GM19395 (cell line): ENCODE measurements at regions not wholly inside any gene's neighbourhood (a gene's known extent, or its start where the extent isn't known, plus 50 kb on each side); places are given as distances from the start of the nearest gene placed in this dataset.

Experiments used
- ATAC-seq: cut with Tn5 transposase; IDR thresholded peaks from one replicate; pipeline ENCODE4 v1.9.1; 2021; ENCODE audit warnings: mild to moderate bottlenecking, moderate library complexity; ENCODE audit not compliant: unreplicated experiment

GRCh38 chr10:78865931-78866717 lies 202.6 kb upstream of the ZMIZ1 start:
- ATAC-seq: no peak

- ATAC-seq: no peak
Measured at GRCh38 chr10:78866731-78867554, 201.8 kb upstream of the ZMIZ1 start.

GRCh38 chr10:78867555-78867939 lies 201.2 kb upstream of the ZMIZ1 start:
- ATAC-seq: no peak

DNA sequence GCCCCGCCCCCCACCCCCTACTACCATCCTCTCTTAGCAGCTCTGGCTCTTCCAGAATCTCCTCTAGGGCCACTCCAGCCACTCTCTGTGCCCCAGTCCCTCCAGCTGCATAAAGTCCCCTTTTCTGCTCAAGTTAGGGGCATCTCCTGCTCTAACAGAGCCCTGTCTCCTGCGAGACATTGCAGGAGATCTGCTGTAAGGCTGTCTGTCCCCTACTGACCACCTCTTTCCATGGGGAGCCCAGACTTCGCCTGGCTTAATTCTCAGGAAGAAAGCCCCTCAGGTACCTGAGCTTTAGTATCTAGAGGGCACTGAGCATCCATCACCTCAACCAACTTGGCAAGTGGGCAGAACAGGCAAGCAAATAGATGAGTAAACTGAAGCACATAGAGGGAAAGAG lies 200.7 kb upstream of the ZMIZ1 start:
- ATAC-seq: no peak

GRCh38 chr10:78868456-78868855 lies 200.3 kb upstream of the ZMIZ1 start:
- no peak for ATAC-seq

GRCh38 chr10:78868861-78869260 lies 199.9 kb upstream of the ZMIZ1 start:
- no peak for ATAC-seq

GRCh38 chr10:78869508-78870454 lies 199.0 kb upstream of the ZMIZ1 start:
- no peak for ATAC-seq

DNA sequence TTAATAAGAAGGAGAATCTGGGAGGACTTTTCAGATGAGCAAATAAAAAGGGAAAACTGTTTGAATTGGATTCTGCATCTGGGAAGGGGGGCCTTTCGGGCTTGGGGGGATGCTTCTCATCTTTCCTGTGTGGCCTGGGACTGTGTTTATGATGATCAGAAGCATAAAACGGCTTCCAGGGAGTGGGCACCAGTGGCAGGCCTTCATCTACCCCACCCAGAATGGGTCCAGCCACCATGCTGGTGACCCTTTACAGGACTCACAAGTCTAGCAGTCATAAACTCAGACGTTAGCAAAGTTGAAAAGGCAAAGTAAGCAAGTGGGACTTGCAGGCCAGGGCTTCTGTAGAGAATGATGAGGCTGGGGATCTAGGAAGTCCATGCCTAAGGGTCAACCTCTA lies 198.3 kb upstream of the ZMIZ1 start:
- no peak for ATAC-seq

GRCh38 chr10:78871796-78872195 lies 197.0 kb upstream of the ZMIZ1 start:
- no peak for ATAC-seq

DNA sequence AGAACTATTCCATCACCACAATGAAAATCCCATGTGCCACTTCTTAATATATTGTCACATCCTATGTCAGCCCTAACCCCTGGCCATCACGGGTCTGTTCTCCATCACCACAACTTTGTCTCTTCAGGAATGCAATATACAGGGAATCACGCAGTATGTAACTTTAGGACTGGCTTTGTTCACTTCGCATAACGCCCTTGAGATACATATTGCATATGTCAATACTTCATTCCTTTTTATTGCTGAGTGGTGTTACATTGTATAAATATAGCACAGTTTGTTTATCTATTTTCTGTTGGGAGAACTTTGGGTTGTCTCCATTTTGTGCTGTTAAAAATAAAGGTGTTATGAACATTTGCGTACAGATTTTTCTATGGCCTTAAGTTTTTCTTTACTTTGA lies 195.4 kb upstream of the ZMIZ1 start:
- no peak for ATAC-seq

DNA sequence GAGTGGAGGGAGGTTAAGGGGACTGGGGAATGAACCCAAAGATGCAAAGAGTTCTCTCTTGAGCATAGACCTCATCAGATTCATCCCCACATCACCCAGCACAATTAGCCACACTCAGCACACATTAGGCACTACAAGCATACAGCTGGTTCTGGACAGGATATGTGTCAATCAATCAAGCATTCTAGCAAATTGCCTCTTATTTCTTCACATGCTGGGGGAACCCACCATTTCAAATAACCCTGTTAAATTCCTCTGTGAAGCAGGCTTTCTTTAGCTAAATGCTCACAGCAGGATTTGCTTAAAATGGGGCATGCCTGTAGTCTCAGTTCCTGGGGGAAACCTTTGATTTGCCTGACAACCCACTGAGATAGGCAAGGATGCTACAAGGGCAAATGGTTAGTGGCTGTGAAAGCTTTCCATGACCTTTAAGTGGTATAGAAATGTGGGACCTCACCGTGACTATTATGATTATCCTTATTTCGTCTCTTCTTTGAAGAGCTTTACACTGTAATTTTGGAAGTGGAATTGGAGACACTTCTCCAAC lies 193.4 kb upstream of the ZMIZ1 start:
- no peak for ATAC-seq

GRCh38 chr10:78875932-78876331 lies 192.8 kb upstream of the ZMIZ1 start:
- ATAC-seq: no peak

- no peak for ATAC-seq
Measured at GRCh38 chr10:78876449-78876848, 192.3 kb upstream of the ZMIZ1 start.

DNA sequence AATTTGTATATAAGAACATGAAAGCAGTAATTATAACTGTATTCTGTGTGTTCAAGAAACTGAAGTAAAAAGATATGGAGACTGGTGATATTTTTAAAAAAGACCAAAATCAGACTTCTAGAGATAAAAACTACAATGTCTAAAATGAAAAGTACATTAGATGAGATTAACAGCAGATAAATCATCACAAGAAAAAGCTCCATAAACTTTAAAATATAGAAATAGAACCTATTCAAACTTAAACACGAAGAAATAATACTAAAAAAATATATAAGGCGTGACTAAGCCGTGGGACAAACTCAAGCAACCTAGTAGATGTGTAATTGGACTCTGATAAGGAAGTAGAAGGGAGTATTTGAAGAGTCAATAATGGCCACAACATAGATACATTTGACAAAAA lies 189.1 kb upstream of the ZMIZ1 start:
- ATAC-seq: no peak

GRCh38 chr10:78886129-78886528 lies 182.6 kb upstream of the ZMIZ1 start:
- no peak for ATAC-seq

DNA sequence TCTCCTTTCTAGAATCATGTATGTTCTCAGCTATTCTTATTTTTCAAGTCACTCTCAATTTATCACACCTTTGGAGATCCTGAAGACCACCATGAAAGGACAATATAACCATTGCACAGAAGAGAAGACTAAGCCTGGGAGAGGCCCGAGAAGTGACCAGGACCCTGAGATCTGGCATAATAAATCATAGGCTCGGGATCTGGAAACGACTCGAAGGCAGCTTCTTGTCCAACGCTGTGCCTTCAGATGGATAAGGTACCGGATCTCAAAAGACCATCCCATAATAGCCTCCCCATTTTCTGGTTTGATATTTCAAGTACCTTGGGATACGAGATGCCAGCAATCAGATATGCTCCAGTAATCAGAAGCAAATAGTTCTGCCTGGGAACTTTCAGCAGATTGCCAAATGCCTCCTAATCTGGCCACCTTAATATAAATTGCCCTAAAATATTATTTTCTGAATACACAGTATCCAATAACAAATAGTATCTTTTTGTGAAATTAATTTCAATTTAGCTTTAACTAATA lies 179.2 kb upstream of the ZMIZ1 start:
- no peak for ATAC-seq

DNA sequence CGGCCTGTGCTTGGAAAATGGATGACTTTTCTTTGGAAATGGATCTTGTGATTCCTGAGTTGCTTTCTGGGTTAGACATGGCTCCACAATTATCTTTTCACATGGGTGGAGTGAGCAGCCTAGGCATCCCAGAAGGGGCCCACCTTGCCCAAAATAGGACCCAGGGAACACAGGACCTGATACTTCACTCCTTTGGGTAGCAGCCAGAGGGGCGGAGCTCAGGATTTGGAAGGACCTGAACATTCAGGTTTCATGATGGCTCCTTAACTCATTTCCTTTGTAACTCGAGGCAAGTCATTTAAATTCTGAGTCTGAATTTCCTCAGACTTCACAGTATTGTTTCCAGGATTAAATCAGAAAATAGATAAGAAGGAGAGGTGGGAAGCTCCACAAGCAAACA lies 178.3 kb upstream of the ZMIZ1 start:
- ATAC-seq: no peak

- no peak for ATAC-seq
Measured at GRCh38 chr10:78891741-78892140, 177.0 kb upstream of the ZMIZ1 start.

DNA sequence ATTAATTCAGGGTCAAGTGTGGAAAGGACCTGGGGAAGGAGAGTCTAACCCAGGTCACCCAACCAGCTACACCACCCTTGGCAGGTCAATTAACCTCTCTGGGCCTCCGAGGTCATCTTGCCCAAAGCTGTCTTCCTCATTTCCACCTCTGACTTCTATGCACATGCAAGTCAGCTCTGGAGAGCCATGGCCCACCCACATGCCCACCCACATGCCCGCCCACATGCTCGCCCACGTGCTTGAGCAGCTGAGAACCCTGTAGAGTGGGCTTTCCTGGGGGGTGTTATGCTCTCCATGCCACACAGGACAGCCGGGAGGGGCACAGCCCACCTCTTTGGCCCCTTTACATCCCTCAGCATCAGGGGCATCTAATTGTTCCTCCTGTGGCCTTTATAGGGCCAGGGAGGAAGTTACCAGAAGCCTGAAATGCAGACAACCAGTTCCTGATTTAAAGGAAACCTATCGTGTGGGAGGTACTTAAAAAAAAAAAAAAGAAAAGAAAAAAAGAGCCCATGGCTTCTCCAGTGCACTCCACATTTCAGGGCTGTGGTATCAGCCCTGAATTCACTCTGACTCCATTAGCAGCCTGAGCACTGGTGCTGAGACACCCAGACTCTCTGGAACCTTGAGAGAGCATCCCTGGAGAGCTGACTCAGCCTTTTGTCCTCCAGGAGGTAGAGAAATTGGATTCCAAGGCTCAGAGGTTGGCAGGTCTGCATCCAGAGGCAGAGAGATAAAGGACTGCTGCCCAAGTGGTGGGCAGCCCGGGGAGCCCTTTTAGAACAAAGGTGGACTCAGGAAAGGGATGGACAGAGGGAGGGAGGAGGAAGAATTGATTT lies 176.2 kb upstream of the ZMIZ1 start:
- ATAC-seq: no peak

DNA sequence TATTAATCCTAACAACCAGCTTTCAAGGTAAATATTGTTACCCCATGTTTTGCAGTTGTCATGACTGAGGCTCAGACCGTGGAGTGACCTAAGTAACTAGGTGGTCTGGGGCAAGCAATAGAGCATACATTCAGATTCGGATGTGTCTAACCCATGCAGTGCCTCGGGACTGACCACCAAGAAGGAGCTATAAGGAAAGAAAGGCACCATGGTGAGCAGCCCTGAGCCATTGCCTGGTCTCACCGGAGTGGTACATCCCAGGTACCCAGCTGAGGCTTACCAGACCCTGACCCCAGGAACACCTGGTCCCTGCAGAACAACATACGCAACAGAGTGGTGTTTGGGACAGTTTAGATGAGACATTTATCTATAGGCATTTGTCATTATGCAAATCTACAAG lies 175.5 kb upstream of the ZMIZ1 start:
- ATAC-seq: no peak
